ENCODE measurements at regions not wholly inside any gene's neighbourhood (a gene's known extent, or its start where the extent isn't known, plus 50 kb on each side); places are given as distances from the start of the nearest gene placed in this dataset.

GRCh38 chr4:184310881-184311709 is 93.4 kb upstream of the ENPP6 start:
- peak in 16 of 51 donors; percentile 8 to 61 (median 37) for DNase-seq

GRCh38 chr4:184310171-184310567 is 92.5 kb upstream of the ENPP6 start:
- DNase-seq = no peak

GRCh38 chr4:184309241-184310170 is 91.8 kb upstream of the ENPP6 start:
- DNase-seq = no peak

- DNase-seq = no peak
Measured at GRCh38 chr4:184306949-184307348, 89.3 kb upstream of the ENPP6 start.

GRCh38 chr4:184306470-184306869 is 88.8 kb upstream of the ENPP6 start:
- no peak for DNase-seq

GRCh38 chr4:184300816-184301215 is 83.1 kb upstream of the ENPP6 start:
- no peak for DNase-seq

- peak in 2 of 51 donors; percentile 27 to 33 for DNase-seq
Measured at GRCh38 chr4:184298254-184298653, 80.6 kb upstream of the ENPP6 start.

- DNase-seq = no peak
Measured at GRCh38 chr4:184295206-184295605, 77.5 kb upstream of the ENPP6 start.

- DNase-seq = no peak
Measured at GRCh38 chr4:184294606-184295133, 77.0 kb upstream of the ENPP6 start.

- DNase-seq = peak in 2 of 51 donors; percentile 13 to 15
Measured at GRCh38 chr4:184293552-184293951, 75.9 kb upstream of the ENPP6 start.

- no peak for DNase-seq
Measured at GRCh38 chr4:184292877-184293276, 75.2 kb upstream of the ENPP6 start.

GRCh38 chr4:184292465-184292867 is 74.8 kb upstream of the ENPP6 start:
- no peak for DNase-seq

GRCh38 chr4:184289179-184289535 is 71.5 kb upstream of the ENPP6 start:
- DNase-seq = no peak

GRCh38 chr4:184288451-184289178 is 70.9 kb upstream of the ENPP6 start:
- no peak for DNase-seq

GRCh38 chr4:184287697-184288255 is 70.1 kb upstream of the ENPP6 start:
- DNase-seq = peak in 2 of 51 donors; percentile 15 to 51

- no peak for DNase-seq
Measured at GRCh38 chr4:184286358-184286757, 68.7 kb upstream of the ENPP6 start.

GRCh38 chr4:184284742-184285141 is 67.1 kb upstream of the ENPP6 start:
- DNase-seq = no peak

GRCh38 chr4:184284336-184284690 is 66.6 kb upstream of the ENPP6 start:
- DNase-seq = no peak

GRCh38 chr4:184283659-184284335 is 66.1 kb upstream of the ENPP6 start:
- peak in 22 of 51 donors; percentile 14 to 61 (median 38) for DNase-seq

- peak in 1 of 51 donors; percentile 32 for DNase-seq
Measured at GRCh38 chr4:184282895-184283654, 65.4 kb upstream of the ENPP6 start.
